ENCODE measurements at regions not wholly inside any gene's neighbourhood (a gene's known extent, or its start where the extent isn't known, plus 50 kb on each side); places are given as distances from the start of the nearest gene placed in this dataset.

- no peaks in the 10 kb centered on the region for H3K4me1 Mint-ChIP-seq (ENCODE audit: unreplicated experiment)
- no peak overlapping the region for H3K4me3 Mint-ChIP-seq (ENCODE audit: unreplicated experiment)
- DNase-seq (ENCODE audit: low spot score), result no peak
- no peaks in the 10 kb centered on the region for H3K27me3 Mint-ChIP-seq (ENCODE audit: unreplicated experiment)
- no peaks in the 10 kb centered on the region for H3K9me3 Mint-ChIP-seq (ENCODE audit: unreplicated experiment)
- no peaks in the 10 kb centered on the region for H3K36me3 Mint-ChIP-seq (ENCODE audit: low read depth, unreplicated experiment)
- TF ChIP-seq CTCF (IDR thresholded peaks at IDR 0.05; ENCODE audit: unreplicated experiment), result no peak
- H3K27ac Mint-ChIP-seq (ENCODE audit: unreplicated experiment), result no peak overlapping the region
Observed at GRCh38 chr11:97409141-97409540, 1019.3 kb downstream of the JRKL start.

- no peak for DNase-seq (ENCODE audit: low spot score)
- H3K27me3 Mint-ChIP-seq (ENCODE audit: unreplicated experiment), result no peaks in the 10 kb centered on the region
- no peaks in the 10 kb centered on the region for H3K36me3 Mint-ChIP-seq (ENCODE audit: low read depth, unreplicated experiment)
Observed at GRCh38 chr11:97414801-97415200, 1025.0 kb downstream of the JRKL start.

GRCh38 chr11:97419729-97420128 is 1029.9 kb downstream of the JRKL start:
- no peaks in the 10 kb centered on the region for H3K9me3 Mint-ChIP-seq (ENCODE audit: unreplicated experiment)
- H3K4me3 Mint-ChIP-seq (ENCODE audit: unreplicated experiment), result no peak overlapping the region
- no peaks in the 10 kb centered on the region for H3K36me3 Mint-ChIP-seq (ENCODE audit: low read depth, unreplicated experiment)
- H3K4me1 Mint-ChIP-seq (ENCODE audit: unreplicated experiment), result no peaks in the 10 kb centered on the region
- no peak for DNase-seq (ENCODE audit: low spot score)
- no peaks in the 10 kb centered on the region for H3K27me3 Mint-ChIP-seq (ENCODE audit: unreplicated experiment)
- no peak overlapping the region for H3K27ac Mint-ChIP-seq (ENCODE audit: unreplicated experiment)
- TF ChIP-seq CTCF (IDR thresholded peaks at IDR 0.05; ENCODE audit: unreplicated experiment), result no peak

More at GRCh38 chr11:97414801-97415200, 1025.0 kb downstream of the JRKL start:
- Mint-ChIP-seq H3K27ac (ENCODE audit: unreplicated experiment) (no peak overlapping the region), H3K4me3 (ENCODE audit: unreplicated experiment) (no peak overlapping the region), H3K4me1 (ENCODE audit: unreplicated experiment) (no peaks in the 10 kb centered on the region), H3K9me3 (ENCODE audit: unreplicated experiment) (no peaks in the 10 kb centered on the region)
- no peak for TF ChIP-seq CTCF (IDR thresholded peaks at IDR 0.05; ENCODE audit: unreplicated experiment)

- H3K9me3 Mint-ChIP-seq (ENCODE audit: unreplicated experiment), result no peaks in the 10 kb centered on the region
- no peak for TF ChIP-seq CTCF (IDR thresholded peaks at IDR 0.05; ENCODE audit: unreplicated experiment)
- H3K36me3 Mint-ChIP-seq (ENCODE audit: low read depth, unreplicated experiment), result no peaks in the 10 kb centered on the region
- H3K27me3 Mint-ChIP-seq (ENCODE audit: unreplicated experiment), result peaks cover 1% of the 10 kb centered on the region
- DNase-seq (ENCODE audit: low spot score), result no peak
- H3K4me1 Mint-ChIP-seq (ENCODE audit: unreplicated experiment), result peaks cover 4% of the 10 kb centered on the region
- H3K4me3 Mint-ChIP-seq (ENCODE audit: unreplicated experiment), result no peak overlapping the region
- H3K27ac Mint-ChIP-seq (ENCODE audit: unreplicated experiment), result no peak overlapping the region
Observed at GRCh38 chr11:97428247-97428790, 1038.5 kb downstream of the JRKL start.

GRCh38 chr11:97430877-97431276 is 1041.1 kb downstream of the JRKL start:
- Mint-ChIP-seq H3K27ac (ENCODE audit: unreplicated experiment) (no peak overlapping the region), H3K27me3 (ENCODE audit: unreplicated experiment) (peaks cover 1% of the 10 kb centered on the region), H3K4me3 (ENCODE audit: unreplicated experiment) (no peak overlapping the region), H3K36me3 (ENCODE audit: low read depth, unreplicated experiment) (no peaks in the 10 kb centered on the region), H3K4me1 (ENCODE audit: unreplicated experiment) (peaks cover 4% of the 10 kb centered on the region), H3K9me3 (ENCODE audit: unreplicated experiment) (no peaks in the 10 kb centered on the region)
- no peak for DNase-seq (ENCODE audit: low spot score)
- TF ChIP-seq CTCF (IDR thresholded peaks at IDR 0.05; ENCODE audit: unreplicated experiment), result no peak
